ENCODE measurements at regions not wholly inside any gene's neighbourhood (a gene's known extent, or its start where the extent isn't known, plus 50 kb on each side); places are given as distances from the start of the nearest gene placed in this dataset.
"Not testable (repeated sequence)": the region's sequence is repeated elsewhere in the genome, so short reads cannot be mapped to it uniquely, and the experiment has no call there.

DNA sequence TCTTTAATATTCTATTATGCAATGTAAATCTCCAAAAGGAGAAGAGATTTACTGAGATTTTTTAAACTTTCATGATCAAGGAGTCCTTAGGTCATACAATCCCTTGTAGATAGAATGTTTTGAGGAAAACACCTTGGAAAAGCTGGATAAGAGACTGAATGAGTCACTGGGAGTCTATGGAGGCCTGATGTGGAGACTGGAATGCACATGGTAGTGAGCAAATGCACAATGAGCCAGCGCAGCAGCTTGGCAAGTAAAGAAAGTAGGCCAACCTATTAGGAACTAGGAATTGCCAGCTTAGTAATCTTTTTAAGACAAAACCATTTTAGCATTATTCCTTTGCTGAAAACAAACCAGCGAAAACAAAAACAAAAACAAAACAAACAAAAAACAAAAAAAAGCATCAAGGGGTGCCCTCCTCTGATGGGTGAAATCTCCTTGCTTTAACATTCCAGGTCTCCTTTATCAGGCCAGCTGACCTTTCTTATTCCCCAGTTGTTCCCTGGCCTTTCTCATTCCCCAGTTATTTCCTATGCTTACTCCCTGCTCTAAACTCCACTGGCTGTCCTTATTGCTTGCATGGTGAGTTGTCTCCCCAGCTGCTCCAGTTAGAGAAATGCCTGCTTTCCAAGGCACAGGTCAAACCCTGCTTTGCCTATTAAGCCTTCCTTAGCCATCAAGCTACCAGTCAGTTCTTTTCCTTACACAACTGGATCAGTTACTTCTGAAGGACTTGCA is 135.8 kb downstream of the PLCE1 start:
- no peak for DNase-seq

DNA sequence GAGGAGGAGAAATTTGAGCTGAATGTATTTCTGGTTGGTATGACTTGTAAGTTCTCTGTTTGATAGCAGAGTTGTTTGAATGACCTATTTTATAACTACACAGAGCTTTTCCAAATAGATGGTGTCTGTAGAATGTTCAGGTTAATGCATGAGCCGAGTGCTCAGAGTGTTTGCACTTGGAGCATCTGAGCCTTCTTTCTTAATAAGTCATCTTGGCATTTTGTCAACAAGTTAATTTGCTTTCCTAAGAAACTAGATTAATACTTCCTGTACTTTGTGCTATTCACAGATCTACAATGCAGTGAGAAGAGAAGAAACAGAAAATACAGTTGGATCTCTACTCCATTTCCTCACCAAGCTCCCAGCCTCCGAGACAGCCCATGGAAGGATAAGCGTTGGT is 138.2 kb downstream of the PLCE1 start:
- DNase-seq: no peak

DNA sequence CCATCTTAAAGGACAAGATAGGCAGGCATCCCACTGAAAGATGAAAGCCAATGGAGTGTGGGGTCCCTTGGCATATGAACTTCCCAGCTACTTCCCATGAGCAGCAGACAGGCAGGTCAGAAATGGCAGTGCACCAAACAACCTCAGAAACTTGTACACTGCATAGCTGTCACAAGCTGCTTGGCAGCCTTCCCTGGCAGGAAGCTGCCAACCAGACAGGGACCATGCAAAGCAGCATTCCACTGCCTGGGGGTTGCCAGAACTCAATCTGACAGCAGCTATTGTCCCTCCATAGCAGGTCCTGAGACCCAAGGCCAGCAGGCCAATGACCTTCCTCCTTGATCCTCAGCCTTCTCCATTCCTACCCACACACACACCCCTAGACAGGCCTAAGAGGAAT is 139.5 kb downstream of the PLCE1 start:
- DNase-seq: no peak

DNA sequence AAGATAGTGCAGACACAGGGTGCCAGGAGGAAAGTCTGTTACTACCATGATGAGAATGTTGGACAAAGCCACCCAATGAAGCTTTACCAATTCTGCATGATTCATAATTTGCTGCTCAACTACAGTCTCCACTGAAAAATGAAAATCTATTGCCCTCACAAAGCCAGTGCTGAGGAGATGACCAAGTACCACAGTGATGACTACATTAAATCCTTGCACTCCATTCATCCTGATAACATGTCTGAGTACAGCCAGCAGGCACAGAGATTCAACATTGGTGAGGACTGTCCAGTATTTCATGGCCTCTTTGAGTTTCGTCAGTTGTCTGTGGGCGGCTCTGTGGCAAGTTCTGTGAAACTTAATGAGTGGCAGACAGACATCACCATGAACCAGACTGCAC is 144.0 kb downstream of the PLCE1 start:
- DNase-seq: no peak

DNA sequence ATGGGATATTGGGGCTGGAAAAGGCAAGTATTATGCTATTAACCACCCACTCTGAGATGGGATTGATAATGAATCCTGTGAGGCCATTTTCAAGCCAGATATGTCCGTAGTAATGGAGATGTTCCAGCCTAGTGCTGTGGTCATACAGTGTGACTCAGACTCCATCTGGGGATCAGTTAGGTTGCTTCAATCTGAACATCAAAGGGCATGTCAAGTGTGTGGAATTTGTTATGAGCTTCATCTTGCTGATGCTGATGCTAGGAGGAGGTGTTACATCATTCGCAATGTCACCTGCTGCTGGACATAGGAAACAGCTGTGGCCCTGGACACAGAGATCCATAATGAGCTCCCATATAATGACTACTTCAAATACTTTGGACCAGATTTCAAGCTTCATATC is 144.7 kb downstream of the PLCE1 start:
- no peak for DNase-seq

DNA sequence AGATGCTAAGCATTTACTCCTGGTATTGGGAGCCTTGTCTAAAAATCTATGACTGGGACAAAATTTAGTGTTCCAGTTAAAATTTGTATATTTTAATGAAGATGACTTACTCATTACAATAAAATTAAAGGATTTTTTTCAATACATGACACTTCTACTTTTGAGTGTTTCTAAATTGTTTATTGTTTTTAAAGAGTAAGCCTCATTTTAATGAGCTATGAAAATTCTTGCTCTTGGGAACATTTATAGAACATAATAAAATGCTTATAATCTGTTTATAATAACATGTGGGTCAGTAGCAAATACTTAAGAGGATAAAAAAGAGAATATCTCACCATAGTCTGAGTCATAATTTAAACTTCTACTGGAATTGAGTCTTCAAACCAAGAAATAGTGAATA is 149.5 kb downstream of the PLCE1 start:
- DNase-seq: no peak

DNA sequence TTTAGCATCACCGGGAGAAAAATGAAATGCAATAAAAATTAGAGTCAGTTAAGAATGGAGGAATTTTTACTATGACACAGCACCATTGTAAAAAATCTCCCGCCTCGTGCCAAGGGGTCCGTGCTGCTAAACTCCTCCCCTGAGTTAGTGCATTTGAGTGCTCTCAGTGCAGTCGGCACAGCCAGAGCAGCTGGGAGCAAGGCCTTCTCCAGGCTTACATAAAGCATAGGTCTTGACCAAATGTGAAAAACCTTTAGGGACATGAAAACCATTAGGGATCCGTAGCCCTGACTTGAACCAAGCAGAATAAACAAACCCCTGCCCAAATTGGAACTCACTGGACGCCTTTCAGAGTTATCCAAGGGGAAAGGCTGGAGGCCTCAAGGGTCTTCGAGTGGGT is 152.6 kb downstream of the PLCE1 start:
- DNase-seq: no peak

DNA sequence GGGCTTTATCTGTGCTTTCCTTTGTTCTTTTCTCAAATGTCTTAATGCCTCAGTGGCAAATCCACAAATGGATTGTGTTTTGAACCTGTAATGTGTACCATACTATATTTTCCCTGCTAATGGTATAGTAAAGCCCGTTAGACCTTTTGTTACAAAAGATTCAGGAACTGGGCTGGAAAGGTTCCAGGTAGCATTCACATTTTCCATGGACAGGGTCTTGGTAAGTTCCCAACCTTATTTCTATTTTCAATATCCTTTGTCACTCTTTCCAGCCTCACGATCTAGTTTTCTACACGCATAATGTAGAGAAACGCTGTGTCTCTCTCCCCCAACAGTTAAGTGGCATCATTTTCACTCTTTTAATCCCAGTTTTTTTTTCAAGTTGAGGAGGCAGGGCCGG is 153.0 kb downstream of the PLCE1 start:
- DNase-seq: no peak

DNA sequence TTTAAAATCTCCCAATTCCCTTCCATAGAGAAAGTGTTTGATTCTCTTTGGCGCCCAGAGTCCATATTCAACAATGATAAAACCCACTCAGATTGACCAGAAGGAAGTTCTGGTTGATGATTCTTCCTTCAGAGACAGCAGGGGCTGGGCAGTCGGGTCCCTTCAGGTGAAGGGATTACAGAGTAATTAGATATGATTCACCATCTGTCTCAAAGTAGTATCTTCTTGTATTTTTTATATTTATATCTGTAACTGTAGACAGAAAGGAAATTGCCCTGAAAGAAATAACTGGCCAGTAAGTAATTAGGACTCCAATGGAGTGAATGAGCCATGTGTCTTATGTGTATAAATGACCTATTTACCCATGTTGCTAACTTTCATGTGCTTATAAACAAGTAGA is 156.0 kb downstream of the PLCE1 start:
- no peak for DNase-seq

DNA sequence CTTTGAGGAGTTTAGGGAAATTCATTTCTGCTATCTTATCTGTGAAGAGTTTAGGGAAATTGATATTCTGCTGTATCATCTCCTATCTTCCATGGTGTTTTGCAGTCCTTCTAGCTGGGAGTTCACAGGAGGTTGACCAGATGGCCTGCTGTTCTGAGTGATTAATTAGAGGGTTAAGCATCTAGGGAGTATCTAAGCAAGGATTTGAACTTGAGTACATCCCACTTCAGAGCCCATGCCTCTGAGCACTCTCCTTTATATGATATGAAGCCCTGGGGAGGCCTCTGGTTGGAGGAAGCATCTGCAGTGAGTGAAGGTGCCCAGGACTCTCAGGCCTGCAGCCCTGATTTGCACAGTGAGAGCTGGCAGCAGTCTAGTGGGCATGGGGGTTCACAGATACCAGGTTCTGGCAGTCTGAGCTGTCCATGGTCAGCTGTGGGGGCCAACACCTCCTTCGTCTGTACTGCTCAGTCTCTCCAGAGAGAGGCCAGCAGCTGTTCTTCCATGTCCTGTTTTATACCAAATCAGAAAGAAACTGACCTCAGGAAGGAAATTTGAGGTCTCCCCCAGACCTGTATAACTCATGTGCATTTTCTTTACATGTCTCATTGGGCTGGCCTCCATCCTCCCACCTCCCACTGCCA is 156.9 kb downstream of the PLCE1 start:
- DNase-seq: no peak

DNA sequence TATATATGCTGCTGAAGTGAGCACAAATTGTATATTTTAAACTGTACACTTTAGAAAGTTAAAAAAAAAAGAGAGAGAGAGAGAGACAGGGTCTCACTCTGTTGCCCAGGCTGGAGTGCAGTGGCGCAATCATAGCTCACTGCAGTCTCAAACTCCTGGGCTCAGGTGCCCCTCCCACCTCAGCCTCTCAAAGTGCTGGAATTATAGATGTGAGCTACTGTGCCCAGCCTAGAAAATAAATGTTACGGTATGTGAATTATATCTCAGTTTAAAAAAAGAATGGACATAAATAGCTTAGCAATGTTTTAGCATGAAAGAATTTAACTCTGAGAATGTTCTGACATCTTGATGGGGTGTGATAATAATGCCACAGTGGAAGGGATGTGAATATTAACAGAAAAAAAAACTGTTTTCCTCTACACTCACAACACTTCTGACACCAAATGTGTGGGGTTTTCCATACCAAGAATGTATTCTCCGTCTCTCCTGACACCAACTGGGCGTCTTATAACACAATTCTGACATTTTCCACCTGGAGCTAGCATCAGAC is 162.1 kb downstream of the PLCE1 start:
- no peak for DNase-seq

DNA sequence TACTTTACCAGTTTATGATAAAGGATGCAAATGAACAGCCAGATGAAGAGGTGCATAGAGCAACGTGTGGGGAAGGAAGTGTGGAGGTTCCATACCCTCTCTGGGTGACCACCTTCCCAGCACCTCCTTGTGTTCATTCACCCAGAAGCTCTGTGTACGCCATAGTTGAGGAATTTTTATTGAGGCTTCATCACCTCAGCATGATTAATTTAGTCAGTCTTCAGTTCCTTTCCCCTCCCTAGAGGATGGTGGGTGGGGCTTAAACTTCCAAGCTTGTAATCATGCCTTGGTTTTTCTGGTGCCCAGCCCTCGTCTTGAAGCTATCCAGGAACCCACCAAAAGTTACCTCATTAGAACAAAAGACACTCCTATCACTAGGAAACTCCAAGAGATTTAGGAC is 162.7 kb downstream of the PLCE1 start:
- no peak for DNase-seq

DNA sequence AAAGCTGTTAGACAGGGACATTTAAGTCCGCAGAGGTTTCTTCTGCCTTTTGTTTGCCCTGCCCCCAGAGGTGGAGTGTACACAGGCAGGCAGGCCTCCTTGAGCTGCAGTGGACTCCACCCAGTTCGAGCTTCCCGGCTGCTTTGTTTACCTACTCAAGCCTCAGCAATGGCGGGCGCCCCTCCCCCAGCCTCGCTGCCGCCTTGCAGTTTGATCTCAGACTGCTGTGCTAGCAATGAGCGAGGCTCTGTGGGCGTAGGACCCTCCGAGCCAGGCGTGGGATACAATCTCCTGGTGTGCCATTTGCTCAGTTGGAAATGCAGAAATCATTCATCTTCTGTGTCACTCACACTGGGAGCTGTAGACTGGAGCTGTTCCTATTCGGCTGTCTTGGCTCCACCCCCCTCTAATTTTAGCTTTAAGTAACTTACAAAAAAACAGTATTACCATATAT is 171.5 kb downstream of the PLCE1 start:
- not testable (repeated sequence) for DNase-seq

DNA sequence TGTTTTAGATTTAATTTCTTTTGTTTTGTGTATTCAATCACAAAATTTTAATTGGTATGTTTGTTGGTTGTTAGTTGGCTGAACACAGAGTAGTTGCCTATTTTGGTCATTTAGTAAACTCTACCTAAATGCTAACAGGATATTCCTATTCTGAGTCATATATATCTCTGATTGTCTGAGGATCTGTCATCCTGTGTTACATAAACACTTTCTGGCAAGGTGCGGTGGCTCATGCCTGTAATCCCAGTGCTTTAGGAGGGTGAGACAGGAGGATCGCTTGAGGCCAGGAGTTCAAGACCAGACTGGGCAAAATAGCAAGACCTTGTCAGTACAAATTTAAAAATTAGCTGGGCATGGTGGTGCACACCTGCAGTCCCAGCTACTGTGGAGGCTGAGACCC is 178.6 kb downstream of the PLCE1 start:
- no peak for DNase-seq

DNA sequence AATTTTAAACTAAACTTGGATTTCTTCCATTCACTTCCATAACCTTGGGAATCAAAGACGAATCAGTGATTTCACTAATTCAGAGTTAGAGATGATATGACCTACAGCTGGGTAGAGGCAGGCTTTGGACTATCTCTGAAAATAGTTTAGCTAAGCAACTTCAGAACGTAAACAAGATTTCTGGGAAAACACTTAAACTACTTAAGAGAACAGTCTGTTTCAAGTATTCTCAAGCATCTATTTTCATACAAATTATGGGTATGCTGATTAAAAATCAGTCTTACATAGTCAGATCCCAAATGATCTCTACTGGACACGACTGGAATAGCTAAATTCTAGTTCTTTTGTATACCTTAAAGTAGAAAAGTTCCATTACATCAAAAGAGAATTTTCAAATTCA is 179.9 kb downstream of the PLCE1 start:
- no peak for DNase-seq

DNA sequence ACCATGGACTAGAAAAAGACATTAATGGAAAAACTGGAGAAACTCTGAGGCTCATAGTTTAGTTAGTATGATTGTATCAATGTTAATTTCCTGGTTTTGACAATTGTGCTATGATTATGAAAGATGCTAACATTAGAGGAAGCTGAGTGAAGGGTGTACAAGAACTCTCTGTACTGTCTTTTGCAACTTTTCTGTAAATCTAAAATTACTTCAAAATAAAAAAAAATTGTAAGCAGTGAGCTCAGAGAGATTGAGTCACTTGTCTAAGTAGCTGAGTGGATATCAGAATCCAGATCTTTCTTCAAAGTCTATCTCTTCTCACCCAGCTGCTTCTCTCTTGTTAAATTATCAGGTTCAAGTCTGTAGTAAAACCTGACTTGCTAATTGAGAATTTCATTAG is 181.1 kb downstream of the PLCE1 start:
- peak in 1 of 2 donors; percentile 7 for DNase-seq

DNA sequence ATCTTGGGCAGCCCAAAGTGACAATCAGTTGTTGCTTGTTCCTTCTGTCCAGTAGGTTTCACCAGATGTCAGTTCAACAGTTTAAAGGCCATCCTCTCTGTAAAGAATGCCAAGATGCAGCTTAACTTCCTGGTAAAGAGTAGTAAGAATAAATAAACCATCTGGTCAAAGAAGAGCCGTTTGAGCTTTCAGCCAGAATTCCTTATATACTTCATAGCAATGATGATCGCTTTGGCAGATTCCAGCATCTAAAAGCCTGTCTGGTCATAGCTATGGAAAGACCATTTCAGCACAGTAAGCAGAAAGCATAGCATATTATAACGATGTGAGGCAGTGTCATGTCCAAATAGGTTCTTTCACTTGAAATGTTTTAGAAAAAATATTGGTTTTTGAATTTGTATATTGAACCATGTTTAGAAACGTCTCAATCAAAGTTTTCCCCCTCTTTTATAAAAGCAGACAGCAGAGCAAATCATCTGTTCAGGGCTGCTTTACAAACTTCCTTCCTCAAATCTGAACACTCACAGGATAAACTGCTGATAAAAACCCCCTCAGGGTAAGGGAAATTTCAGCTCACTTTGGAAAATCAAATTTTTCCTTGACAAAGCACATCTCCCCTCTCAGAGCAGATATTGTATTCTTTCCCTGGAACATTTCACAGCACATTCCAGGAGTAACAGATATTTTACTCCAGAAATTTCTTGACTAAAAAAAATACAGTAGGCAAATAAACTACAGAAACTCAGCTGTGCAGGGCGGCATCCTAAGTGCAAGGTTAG is 184.1 kb downstream of the NOC3L start:
- DNase-seq: no peak

DNA sequence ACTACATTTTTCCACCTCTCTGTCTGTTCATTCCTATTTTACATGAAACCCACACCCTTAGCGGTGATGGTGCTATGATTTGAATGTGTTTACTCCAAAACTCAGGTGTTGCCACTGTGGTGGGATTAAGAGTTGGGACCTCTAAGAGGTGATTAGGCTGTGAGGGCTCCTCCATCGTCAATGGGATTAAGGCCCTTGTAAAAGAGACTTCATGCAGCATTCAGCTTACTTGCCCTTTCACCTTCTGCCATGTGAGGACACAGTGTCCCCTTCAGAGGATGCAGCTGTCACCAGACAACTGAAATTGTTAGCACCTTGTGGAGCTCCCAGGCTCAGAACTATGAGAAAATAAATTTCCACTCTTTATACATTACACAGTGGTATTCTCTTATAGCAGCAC is 182.2 kb downstream of the NOC3L start:
- no peak for DNase-seq

DNA sequence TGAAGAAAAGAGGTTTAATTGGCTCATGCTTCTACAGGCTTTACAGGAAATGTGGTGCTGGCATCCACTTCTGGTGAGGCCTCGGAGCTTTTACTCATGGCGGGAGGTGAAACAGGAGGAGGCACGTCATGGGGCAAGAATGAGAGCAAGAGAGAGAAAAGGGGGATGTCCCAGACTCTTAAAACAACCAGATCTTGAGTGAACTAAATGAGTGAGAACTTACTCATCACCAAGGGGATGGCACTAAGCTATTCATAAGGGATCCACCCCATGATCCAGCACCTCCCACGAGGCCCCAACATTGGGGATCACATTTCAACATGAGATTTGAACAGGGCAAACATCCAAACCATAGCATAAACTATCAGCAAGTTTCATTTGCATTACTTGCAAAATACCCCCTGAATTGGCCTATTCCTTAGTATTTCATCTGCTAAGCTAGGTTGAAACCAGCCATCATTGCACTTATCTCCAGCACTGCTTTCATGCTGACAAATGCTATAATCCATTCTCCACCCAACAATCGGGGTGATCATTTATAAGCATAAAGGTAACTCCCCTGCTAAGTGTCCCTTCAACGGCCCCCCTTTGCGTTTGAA is 179.0 kb downstream of the NOC3L start:
- DNase-seq: no peak

DNA sequence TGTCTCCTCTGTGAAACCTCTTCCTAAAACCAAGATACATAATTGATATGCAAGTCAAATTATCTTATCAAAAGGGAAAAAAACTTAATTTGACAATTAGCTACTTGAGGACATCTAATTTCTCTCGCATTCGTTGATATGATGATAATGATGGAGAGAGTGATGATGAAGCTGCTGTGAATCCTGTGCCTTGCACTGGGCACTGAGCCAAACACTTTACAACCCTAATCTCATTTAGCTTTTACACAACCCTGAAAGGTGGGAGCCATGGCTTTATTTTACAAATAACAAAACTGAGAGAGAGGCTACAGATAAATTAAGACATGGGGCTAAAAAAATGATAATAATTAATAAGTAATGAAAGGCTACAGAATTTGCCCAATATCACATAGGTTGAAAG is 176.0 kb downstream of the NOC3L start:
- DNase-seq: no peak

DNA sequence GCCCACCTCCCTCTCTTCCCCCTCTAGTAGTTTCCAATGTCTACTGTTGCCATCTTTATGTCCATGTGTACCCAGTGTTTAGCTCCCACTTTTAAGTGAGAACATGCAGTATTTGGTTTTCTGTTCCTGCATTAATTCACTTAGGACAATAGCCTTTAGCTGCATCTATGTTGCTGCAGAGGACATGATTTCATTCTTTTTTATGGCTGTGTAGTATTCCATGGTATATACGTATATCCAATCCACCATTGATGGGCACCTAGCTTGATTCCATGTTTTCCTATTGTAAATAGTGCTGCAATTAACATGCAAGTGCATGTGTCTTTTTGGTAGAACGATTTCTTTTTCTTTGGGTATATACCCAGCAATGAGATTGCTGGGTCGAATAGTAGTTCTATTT is 170.4 kb downstream of the NOC3L start:
- DNase-seq: no peak

DNA sequence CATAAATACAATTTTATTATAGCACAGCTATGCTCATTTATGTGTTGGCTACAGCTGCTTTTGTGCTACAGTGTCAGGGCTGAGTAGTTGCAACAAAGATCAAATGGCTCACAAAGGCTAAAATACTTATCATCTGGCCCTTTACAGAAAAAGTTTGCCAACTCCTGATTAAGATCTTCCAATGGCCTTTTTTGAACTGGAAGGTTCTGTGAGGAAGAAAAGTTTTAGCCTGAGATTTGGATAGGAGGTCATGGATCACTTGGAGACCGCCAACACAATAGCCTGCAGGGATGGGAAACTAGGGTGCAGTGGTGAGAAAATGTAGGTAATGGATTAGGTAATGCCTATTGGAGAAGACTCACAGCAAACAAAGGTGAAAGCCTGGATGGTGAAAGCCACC is 169.8 kb downstream of the NOC3L start:
- DNase-seq: no peak

DNA sequence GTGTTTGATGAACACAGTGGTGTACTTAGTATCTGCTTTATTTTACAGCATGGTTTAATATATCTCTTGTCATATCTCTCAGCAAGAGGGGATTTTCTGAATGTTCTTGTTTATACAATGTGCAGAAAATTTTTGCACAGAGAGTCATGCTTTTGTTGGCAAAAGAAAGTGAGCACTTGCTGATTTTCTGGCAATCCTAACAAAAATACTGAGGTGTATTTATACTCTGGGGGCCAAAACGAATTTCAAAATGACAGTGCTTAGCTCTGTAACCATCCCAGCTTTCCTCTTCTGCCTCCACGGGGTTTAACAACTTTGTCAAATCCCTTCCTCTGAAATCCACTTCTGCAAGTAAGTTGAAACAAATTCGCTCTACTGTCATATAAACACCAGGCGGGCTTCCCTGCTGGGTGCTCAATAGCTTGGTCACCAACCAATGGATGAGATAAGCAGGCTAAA is 169.2 kb downstream of the NOC3L start:
- no peak for DNase-seq

All from inflammatory macrophage (primary cell).